ENCODE measurements at regions not wholly inside any gene's neighbourhood (a gene's known extent, or its start where the extent isn't known, plus 50 kb on each side); places are given as distances from the start of the nearest gene placed in this dataset.

DNA sequence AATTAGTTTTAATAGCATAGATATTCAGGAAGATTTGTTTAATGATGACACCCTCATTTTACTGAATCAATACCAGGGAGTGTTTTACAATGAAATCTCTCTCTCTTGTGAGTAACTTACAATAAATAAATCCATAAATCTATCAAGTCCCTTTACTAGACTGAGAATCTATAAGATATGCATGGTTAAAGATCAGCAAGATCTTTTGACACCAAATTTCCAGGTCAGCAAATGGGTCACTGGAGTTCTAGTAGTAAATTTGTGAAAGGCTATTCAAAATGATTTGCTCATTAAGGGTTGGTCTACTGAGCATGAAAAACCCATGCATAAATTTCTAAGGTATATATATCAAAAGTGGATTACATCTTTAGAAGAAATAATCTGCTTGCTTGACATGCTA, 512.1 kb upstream of the ITGA1 start:
- H2AFZ ChIP-seq (ENCODE audit: low read depth), result no peak overlapping the region
- TF ChIP-seq ELF1 (IDR thresholded peaks at IDR 0.05), result no peak
- no peak for TF ChIP-seq YY1 (IDR thresholded peaks at IDR 0.05; ENCODE audit: low read depth)
- TF ChIP-seq, protein P1, sequence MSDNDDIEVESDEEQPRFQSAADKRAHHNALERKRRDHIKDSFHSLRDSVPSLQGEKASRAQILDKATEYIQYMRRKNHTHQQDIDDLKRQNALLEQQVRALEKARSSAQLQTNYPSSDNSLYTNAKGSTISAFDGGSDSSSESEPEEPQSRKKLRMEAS (IDR thresholded peaks at IDR 0.05; ENCODE audit: low read depth), result no peak
- no peak for TF ChIP-seq MEF2A (IDR thresholded peaks at IDR 0.05; ENCODE audit: borderline replicate concordance, low read depth)
- no peak overlapping the region for H3K9ac ChIP-seq
- POLR2A ChIA-PET, result no interaction called here
- no peaks in the 10 kb centered on the region for H3K27me3 ChIP-seq (ENCODE audit: insufficient read depth)
- no peak for DNase-seq
- H3K27ac ChIP-seq (ENCODE audit: low read depth in 2 of 2, low read length in 1 of 2), result no peak overlapping the region
- H3K9me3 ChIP-seq, result no peaks in the 10 kb centered on the region
- no peaks in the 10 kb centered on the region for H3K9me2 ChIP-seq
- no peaks in the 10 kb centered on the region for H3K36me3 ChIP-seq (replicated peaks in 1 of 2; ENCODE audit: control insufficient read depth in 1 of 2, insufficient read depth in 2 of 2, low read length in 1 of 2)
- H3F3A ChIP-seq (replicated peaks; ENCODE audit: insufficient read depth), result no peaks in the 10 kb centered on the region
- H3K4me1 ChIP-seq (ENCODE audit: control insufficient read depth in 1 of 2, insufficient read depth in 2 of 2, low read depth in 1 of 2, low read length in 1 of 2), result no peaks in the 10 kb centered on the region; a peak in 1 of 4 replicates
- H3K4me2 ChIP-seq, result no peak overlapping the region
- CTCF ChIA-PET, result interaction anchor here (1.1 kb wide), 1 partner anchor 11 kb away, joined by 4 read pairs; no protein-coding TSS in a partner anchor
- H4K20me1 ChIP-seq (ENCODE audit: insufficient read depth), result no peaks in the 10 kb centered on the region
- no peaks in the 10 kb centered on the region for H3K79me2 ChIP-seq (ENCODE audit: insufficient read depth)
- no peak overlapping the region for H3K4me3 ChIP-seq (ENCODE audit: low read depth in 2 of 2, low read length in 1 of 2)

DNA sequence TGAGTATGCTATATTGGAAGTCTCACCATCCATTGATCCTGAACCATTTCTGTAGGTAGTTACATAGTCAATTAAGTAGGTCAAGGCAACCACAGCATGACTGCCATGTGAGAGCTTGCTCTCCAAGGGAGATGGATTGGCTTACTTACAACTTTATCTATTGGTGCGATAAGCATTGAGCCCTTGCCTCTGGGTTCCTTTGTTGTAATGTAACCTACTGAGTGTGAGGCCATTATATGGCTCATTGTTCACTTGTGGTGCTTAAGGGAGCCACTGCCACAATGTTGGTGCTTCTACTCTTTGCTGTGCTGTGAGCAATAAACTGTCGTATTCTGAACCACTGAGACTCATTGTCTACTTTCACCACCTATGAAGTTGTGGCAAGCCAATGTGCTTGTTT, 510.6 kb upstream of the ITGA1 start:
- TF ChIP-seq IRF3 (IDR thresholded peaks at IDR 0.05; ENCODE audit: low read depth, low read length) (no peak), GABPA (IDR thresholded peaks at IDR 0.05; ENCODE audit: low read depth) (no peak), EZH2phosphoT487 (IDR thresholded peaks at IDR 0.05; ENCODE audit: borderline replicate concordance, low read depth) (no peak), RFX5 (IDR thresholded peaks at IDR 0.05; ENCODE audit: low read length) (no peak), ELF1 (IDR thresholded peaks at IDR 0.05) (no peak), NRF1 (IDR thresholded peaks at IDR 0.05; ENCODE audit: low read depth, low read length) (no peak), TEAD4 (IDR thresholded peaks at IDR 0.05; ENCODE audit: borderline replicate concordance, insufficient read depth) (no peak)
- TF ChIP-seq, protein P1 (IDR thresholded peaks at IDR 0.05; ENCODE audit: low read depth), result no peak
- TF ChIP-seq, protein P2, sequence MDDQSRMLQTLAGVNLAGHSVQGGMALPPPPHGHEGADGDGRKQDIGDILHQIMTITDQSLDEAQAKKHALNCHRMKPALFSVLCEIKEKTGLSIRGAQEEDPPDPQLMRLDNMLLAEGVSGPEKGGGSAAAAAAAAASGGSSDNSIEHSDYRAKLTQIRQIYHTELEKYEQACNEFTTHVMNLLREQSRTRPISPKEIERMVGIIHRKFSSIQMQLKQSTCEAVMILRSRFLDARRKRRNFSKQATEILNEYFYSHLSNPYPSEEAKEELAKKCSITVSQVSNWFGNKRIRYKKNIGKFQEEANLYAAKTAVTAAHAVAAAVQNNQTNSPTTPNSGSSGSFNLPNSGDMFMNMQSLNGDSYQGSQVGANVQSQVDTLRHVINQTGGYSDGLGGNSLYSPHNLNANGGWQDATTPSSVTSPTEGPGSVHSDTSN (IDR thresholded peaks at IDR 0.05), result no peak
- H4K20me1 ChIP-seq (ENCODE audit: insufficient read depth), result no peaks in the 10 kb centered on the region
- ChIA-PET POLR2A (no interaction called here), CTCF (no interaction called here)
- no peaks in the 10 kb centered on the region for H3K36me3 ChIP-seq (replicated peaks in 1 of 2; ENCODE audit: control insufficient read depth in 1 of 2, insufficient read depth in 2 of 2, low read length in 1 of 2)
- no peaks in the 10 kb centered on the region for H3K9me2 ChIP-seq
- H3K27ac ChIP-seq (ENCODE audit: low read depth in 2 of 2, low read length in 1 of 2), result no peak overlapping the region
- H3K27me3 ChIP-seq (ENCODE audit: insufficient read depth), result no peaks in the 10 kb centered on the region
- H3F3A ChIP-seq (replicated peaks; ENCODE audit: insufficient read depth), result no peaks in the 10 kb centered on the region
- 65% methylated on average over 2 of the region's 2 CpGs for WGBS (ENCODE audit: low lambda C conversion rate)
- no peak overlapping the region for H3K4me2 ChIP-seq
- no peak overlapping the region for H3K4me3 ChIP-seq (ENCODE audit: low read depth in 2 of 2, low read length in 1 of 2)
- no peaks in the 10 kb centered on the region for H3K9me3 ChIP-seq
- no peak overlapping the region for H3K9ac ChIP-seq
- no peak for DNase-seq
- H2AFZ ChIP-seq (ENCODE audit: low read depth), result no peak overlapping the region
- H3K79me2 ChIP-seq (ENCODE audit: insufficient read depth), result no peaks in the 10 kb centered on the region
- H3K4me1 ChIP-seq (ENCODE audit: control insufficient read depth in 1 of 2, insufficient read depth in 2 of 2, low read depth in 1 of 2, low read length in 1 of 2), result no peaks in the 10 kb centered on the region
